T1000 (cell line): ENCODE measurements at regions not wholly inside any gene's neighbourhood (a gene's known extent, or its start where the extent isn't known, plus 50 kb on each side); places are given as distances from the start of the nearest gene placed in this dataset.
A peak's percentile ranks its signal among the peaks of the same experiment; 100 is the strongest.
"Not testable (repeated sequence)": the region's sequence is repeated elsewhere in the genome, so short reads cannot be mapped to it uniquely, and the experiment has no call there.

Source experiments
- DNase-seq: peaks from one replicate; lab custom pipeline; 2025; ENCODE audit warnings: mixed read lengths; lab: John Stamatoyannopoulos, UW

GRCh38 chr3:89628856-89629670 is 521.6 kb downstream of the EPHA3 start:
- no peak for DNase-seq

- no peak for DNase-seq
Measured at GRCh38 chr3:89635137-89635536, 527.7 kb downstream of the EPHA3 start.

DNA sequence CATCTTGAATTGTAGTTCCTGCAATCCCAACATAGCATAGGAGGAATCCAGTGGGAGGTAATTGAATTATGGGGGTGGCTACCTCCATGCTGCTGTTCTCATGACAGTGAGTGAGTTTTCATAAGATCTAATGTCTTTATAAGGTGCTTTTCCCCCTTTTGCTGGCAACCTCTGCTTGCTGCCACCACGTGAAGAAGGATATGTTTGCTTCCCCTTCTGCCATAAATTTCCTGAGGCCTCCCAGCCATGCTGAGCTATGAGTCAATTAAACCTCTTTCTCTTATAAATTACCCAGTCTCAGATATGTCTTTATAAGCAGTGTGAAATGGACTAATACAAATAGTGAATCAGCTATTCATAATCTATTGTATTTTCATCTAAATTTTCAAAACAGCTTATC is 537.3 kb downstream of the EPHA3 start:
- DNase-seq, result no peak

DNA sequence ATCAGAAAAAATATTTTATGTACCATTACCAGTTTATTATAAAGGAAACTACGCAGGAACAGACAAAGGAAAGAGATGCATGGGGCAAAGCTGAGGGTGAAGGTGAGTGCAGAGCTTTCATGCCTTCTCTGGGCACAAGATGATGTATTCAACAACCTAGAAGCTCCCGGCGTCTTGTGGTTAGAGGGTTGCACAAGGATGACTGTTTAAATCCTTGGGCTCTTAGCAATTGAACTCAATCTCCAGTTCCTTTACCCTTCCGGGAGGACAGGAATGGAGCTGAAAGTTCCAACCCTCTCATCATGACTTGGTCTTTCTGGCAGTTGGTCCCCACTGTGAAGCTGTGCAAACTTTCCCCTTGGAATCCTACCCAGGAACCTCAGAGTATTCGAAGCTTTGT is 542.0 kb downstream of the EPHA3 start:
- no peak for DNase-seq

GRCh38 chr3:89654031-89654430 is 546.6 kb downstream of the EPHA3 start:
- no peak for DNase-seq

- no peak for DNase-seq
Measured at GRCh38 chr3:89656388-89656787, 549.0 kb downstream of the EPHA3 start.

GRCh38 chr3:89679686-89680085 is 572.3 kb downstream of the EPHA3 start:
- no peak for DNase-seq

DNA sequence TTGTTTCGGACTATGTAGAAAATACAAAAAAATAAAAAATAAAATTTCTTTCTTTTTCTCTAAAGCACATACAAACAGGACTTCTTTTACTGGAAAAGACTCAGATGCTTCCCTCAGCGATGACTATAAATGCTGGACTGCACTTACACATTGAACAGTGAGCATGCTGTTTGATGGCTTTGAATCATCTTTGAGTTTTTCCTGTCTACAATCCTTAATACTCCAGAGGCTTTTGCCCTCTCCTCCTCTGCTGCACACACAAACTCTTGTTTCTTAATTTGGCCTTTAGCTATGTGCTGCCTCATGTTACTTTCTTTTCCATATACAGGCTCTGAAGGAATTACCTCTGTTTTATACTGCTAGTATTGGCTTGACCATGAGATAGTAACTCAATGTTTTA is 575.1 kb downstream of the EPHA3 start:
- DNase-seq, result no peak

DNA sequence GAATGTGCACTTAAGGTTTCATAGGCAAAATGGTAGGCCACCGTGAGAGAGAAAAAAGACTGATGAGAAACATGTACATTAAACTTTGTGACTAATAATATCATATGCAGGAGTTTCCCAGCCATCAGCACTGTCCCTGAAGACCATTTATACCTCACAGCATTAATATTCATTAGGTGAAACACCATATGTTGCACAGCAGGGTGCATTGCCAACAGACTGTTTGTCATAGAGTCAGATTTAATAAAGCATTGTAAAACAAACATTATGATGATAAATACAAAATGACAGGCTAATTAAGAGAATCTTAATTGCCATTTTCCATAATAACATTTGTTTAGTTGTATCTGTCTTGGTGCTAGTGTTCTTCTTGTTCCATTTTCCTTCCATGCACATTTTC is 578.3 kb downstream of the EPHA3 start:
- DNase-seq, result no peak

- DNase-seq, result no peak
Measured at GRCh38 chr3:89690646-89691045, 583.2 kb downstream of the EPHA3 start.

GRCh38 chr3:89692601-89693000 is 585.2 kb downstream of the EPHA3 start:
- DNase-seq, result no peak

GRCh38 chr3:89697321-89697916 is 590.0 kb downstream of the EPHA3 start:
- DNase-seq, result peak; percentile 33

- no peak for DNase-seq
Measured at GRCh38 chr3:89698208-89698830, 590.9 kb downstream of the EPHA3 start.

- DNase-seq, result no peak
Measured at GRCh38 chr3:89699229-89699628, 591.8 kb downstream of the EPHA3 start.

- no peak for DNase-seq
Measured at GRCh38 chr3:89699771-89700170, 592.4 kb downstream of the EPHA3 start.

GRCh38 chr3:89702404-89702803 is 595.0 kb downstream of the EPHA3 start:
- DNase-seq, result no peak

GRCh38 chr3:89713196-89713595 is 605.8 kb downstream of the EPHA3 start:
- no peak for DNase-seq

DNA sequence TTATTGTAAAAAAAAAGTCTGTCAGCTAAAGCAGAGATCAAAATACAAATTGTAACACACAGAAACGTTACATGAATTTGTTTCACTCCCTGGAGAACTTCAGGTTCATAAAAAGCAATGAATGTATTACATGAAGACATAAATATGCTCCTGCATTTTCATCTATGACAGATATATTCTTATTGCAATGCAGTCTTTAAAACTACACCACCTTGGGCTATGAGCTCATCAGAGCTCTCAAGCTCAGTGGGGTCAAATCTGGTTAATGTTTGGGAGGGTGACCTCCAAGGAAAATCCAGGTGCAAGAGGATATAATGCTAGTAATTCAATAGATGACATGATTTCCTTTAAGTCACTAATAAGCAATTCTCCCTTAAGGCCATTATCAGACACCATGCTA is 606.8 kb downstream of the EPHA3 start:
- DNase-seq, result no peak

- DNase-seq, result no peak
Measured at GRCh38 chr3:89740080-89740880, 632.9 kb downstream of the EPHA3 start.

DNA sequence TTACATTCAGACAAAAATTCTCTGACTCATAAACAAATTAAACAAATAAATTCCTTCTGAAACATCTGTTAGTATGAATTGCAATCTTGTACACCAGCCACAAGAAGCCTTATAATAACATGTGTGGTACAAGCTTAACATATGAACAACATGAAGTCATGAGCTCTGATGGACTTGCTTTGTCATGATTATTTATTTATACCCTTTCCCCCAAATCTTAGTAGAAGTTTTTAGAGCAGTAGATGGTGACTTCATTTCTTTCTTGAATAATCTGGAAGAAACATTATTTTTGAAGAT is 633.4 kb downstream of the EPHA3 start:
- DNase-seq, result no peak

DNA sequence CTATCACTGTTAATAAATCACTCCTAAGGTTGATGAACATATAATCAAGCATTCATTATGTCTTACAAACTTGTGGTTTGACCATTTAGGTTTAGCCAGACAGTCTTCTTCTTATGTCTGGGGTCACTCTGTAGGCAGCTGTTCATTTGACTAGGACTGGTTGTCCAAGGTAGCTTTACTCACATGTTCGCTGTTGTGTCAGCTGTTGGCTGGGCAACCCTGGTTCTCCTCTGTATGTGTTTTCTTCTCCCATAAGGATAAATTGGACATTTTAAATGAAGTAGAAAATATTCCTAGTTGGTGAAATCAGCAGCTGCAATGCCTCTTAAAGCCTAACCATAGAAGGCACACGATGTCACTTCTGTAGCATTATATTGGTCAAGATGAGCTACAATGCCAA is 635.1 kb downstream of the EPHA3 start:
- DNase-seq, result no peak

DNA sequence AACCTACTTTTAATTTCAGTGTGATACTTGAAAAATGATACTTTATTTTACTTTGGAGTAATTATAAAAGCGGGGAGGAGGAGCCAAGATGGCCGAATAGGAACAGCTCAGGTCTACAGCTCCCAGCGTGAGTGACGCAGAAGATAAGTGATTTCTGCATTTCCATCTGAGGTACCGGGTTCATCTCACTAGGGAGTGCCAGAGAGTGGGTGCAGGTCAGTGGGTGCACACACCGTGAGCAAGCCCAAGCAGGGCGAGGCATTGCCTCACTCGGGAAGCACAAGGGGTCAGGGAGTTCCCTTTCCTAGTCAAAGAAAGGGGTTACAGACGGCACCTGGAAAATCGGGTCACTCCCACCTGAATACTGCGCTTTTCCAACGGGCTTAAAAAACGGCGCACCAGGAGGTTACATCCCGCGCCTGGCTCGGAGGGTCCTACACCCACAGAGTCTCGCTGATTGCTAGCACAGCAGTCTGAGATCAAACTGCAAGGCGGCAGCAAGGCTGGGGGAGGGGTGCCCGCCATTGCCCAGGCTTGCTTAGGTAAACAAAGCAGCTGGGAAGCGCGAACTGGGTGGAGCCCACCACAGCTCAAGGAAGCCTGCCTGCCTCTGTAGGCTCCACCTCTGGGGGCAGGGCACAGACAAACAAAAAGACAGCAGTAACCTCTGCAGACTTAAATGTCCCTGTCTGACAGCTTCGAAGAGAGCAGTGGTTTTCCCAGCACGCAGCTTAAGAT is 640.3 kb downstream of the EPHA3 start:
- not testable (repeated sequence) for DNase-seq
